ENCODE measurements at regions not wholly inside any gene's neighbourhood (a gene's known extent, or its start where the extent isn't known, plus 50 kb on each side); places are given as distances from the start of the nearest gene placed in this dataset.

GRCh38 chr9:89992326-89993198 is 387.8 kb downstream of the GADD45G start:
- TF ChIP-seq CTCF (IDR thresholded peaks at IDR 0.05; ENCODE audit: low read length, missing control alignments): no peak
- no peak overlapping the region for H3K4me3 ChIP-seq (replicated peaks; ENCODE audit: low read depth, low read length)
- DNase-seq (ENCODE audit: low read depth): no peak

- no peak overlapping the region for H3K4me3 ChIP-seq (replicated peaks; ENCODE audit: low read depth, low read length)
- DNase-seq (ENCODE audit: low read depth): no peak
- no peak for TF ChIP-seq CTCF (IDR thresholded peaks at IDR 0.05; ENCODE audit: low read length, missing control alignments)
These were observed 389.1 kb downstream of the GADD45G start for GRCh38 chr9:89993678-89994630.

GRCh38 chr9:89994988-89995613 is 390.3 kb downstream of the GADD45G start:
- TF ChIP-seq CTCF (IDR thresholded peaks at IDR 0.05; ENCODE audit: low read length, missing control alignments): no peak
- no peak overlapping the region for H3K4me3 ChIP-seq (replicated peaks; ENCODE audit: low read depth, low read length)
- no peak for DNase-seq (ENCODE audit: low read depth)

- DNase-seq (ENCODE audit: low read depth): no peak
- H3K4me3 ChIP-seq (replicated peaks; ENCODE audit: low read depth, low read length): no peak overlapping the region
- TF ChIP-seq CTCF (IDR thresholded peaks at IDR 0.05; ENCODE audit: low read length, missing control alignments): no peak
These were observed 391.3 kb downstream of the GADD45G start for GRCh38 chr9:89996116-89996515.

GRCh38 chr9:89996773-89997172 is 392.0 kb downstream of the GADD45G start:
- no peak for TF ChIP-seq CTCF (IDR thresholded peaks at IDR 0.05; ENCODE audit: low read length, missing control alignments)
- DNase-seq (ENCODE audit: low read depth): no peak
- H3K4me3 ChIP-seq (replicated peaks; ENCODE audit: low read depth, low read length): no peak overlapping the region

- H3K4me3 ChIP-seq (replicated peaks; ENCODE audit: low read depth, low read length): no peak overlapping the region
- DNase-seq (ENCODE audit: low read depth): no peak
- TF ChIP-seq CTCF (IDR thresholded peaks at IDR 0.05; ENCODE audit: low read length, missing control alignments): no peak
These were observed 393.8 kb downstream of the GADD45G start for GRCh38 chr9:89998633-89999032.
